HFFc6 (cell line): ENCODE measurements at regions not wholly inside any gene's neighbourhood (a gene's known extent, or its start where the extent isn't known, plus 50 kb on each side); places are given as distances from the start of the nearest gene placed in this dataset.

ENCODE experiments used
- DNase-seq: peaks from one replicate; pipeline ENCODE4 v3.0.0-alpha.2; 2018
- H3K27ac Mint-ChIP-seq: 2 replicates; pipeline ENCODE4 v1.8.0; 2020; ENCODE audit warnings: mild to moderate bottlenecking, mixed read lengths
- H3K27me3 Mint-ChIP-seq: 2 replicates; pipeline ENCODE4 v1.8.0; 2021; ENCODE audit warnings: mild to moderate bottlenecking, moderate library complexity, mixed read lengths; ENCODE audit not compliant: insufficient read depth
- H3K36me3 Mint-ChIP-seq: 2 replicates; pipeline ENCODE4 v1.8.0; 2021; ENCODE audit warnings: low read depth, mixed read lengths
- H3K4me1 Mint-ChIP-seq: 2 replicates; pipeline ENCODE4 v1.8.0; 2020; ENCODE audit warnings: low read depth, mixed read lengths
- H3K4me3 Mint-ChIP-seq: 2 replicates; pipeline ENCODE4 v1.8.0; 2020; ENCODE audit warnings: mild to moderate bottlenecking, moderate library complexity, mixed read lengths
- H3K9me3 Mint-ChIP-seq: 2 replicates; pipeline ENCODE4 v1.8.0; 2020; ENCODE audit warnings: mild to moderate bottlenecking, mixed read lengths
- TF ChIP-seq, protein P1 (sequence below): fragments of 200-600 bp; sonication (generic); IDR thresholded peaks from 2 replicates; pipeline ENCODE4 v1.5.0; 2021; ENCODE audit warnings: antibody characterized with exemption, mild to moderate bottlenecking

DNA sequence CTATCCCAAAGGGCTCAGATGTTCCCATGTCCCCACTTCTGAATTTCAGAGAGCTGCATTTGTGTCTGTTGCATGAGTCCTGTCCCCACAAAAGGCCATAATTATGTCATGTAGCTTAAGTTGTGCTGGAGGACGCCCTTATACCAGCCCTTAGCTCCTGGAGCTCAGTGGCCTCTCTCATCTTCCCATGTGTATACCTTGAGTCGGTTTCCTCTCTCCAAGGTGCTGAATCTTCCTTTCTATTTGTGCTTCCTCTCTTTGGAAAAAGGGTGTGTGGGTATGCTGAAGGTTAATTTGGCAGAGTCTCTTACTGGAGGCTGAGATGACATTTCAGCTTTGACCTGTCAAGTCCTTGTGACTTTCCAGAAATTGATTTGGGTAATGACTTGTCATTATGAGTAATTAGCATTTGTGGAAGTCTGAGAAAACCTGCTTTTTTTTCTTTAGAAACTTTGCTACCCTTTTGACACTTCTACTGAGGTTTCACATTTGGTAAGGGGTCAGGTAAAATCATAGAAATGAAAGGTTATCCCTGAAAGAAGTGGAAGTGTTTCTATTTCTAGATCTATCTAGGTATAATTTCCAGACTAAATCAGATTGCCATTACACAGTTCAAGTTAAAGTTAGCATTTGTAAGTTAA lies 185.4 kb downstream of the ABCC12 start:
- TF ChIP-seq, protein P1, sequence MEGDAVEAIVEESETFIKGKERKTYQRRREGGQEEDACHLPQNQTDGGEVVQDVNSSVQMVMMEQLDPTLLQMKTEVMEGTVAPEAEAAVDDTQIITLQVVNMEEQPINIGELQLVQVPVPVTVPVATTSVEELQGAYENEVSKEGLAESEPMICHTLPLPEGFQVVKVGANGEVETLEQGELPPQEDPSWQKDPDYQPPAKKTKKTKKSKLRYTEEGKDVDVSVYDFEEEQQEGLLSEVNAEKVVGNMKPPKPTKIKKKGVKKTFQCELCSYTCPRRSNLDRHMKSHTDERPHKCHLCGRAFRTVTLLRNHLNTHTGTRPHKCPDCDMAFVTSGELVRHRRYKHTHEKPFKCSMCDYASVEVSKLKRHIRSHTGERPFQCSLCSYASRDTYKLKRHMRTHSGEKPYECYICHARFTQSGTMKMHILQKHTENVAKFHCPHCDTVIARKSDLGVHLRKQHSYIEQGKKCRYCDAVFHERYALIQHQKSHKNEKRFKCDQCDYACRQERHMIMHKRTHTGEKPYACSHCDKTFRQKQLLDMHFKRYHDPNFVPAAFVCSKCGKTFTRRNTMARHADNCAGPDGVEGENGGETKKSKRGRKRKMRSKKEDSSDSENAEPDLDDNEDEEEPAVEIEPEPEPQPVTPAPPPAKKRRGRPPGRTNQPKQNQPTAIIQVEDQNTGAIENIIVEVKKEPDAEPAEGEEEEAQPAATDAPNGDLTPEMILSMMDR: no peak
- peaks cover 6% of the 10 kb centered on the region; the same call in 1 of the 2 replicates for H3K27me3 Mint-ChIP-seq
- no peaks in the 10 kb centered on the region for H3K36me3 Mint-ChIP-seq
- peak; percentile 15 for DNase-seq
- H3K27ac Mint-ChIP-seq: no peak overlapping the region
- no peak overlapping the region for H3K4me3 Mint-ChIP-seq
- no peaks in the 10 kb centered on the region for H3K4me1 Mint-ChIP-seq
- H3K9me3 Mint-ChIP-seq: no peaks in the 10 kb centered on the region

DNA sequence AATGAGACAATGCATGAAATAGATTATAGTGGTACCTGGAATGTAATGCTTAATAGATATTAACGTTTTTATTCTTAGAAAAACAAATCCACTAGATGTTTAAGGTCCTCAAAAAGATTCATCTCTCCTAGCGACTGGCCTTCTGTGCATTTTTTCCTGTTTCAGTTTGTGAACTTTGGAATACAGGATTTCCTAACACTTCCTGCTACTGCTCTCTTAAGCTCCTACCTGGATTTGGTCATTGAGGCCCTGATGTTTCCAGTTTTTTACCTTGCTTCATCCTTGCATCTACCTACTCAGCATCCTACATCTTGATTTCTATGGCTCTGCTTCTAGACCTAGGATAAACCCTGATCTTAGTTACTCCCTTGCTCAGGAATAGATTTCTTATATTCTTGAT lies 188.4 kb downstream of the ABCC12 start:
- H3K36me3 Mint-ChIP-seq: no peaks in the 10 kb centered on the region
- H3K27ac Mint-ChIP-seq: no peak overlapping the region
- no peak overlapping the region for H3K4me3 Mint-ChIP-seq
- no peaks in the 10 kb centered on the region for H3K4me1 Mint-ChIP-seq
- TF ChIP-seq, protein P1: no peak
- no peaks in the 10 kb centered on the region for H3K9me3 Mint-ChIP-seq
- no peak for DNase-seq
- H3K27me3 Mint-ChIP-seq: peaks cover 6% of the 10 kb centered on the region; the same call in 1 of the 2 replicates

DNA sequence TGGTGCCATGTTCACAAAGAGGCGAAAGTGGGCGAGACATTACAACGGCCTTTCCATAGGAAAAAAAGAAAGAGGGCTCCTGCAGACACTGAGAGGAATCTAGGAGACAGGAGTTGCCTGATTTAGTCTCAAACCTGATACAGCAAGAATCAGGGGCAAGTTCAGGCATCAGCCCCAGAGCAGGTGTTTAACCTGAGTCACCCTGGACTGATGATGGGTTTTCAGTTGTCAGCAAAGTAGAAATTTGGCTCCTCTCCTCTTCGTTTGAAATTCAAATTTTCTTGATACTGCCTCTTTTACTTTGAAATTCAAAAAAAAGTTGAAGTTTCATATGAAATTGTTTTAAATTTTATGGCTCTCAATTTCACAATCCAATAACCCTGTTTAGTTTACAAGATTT lies 189.5 kb downstream of the ABCC12 start:
- no peaks in the 10 kb centered on the region for H3K9me3 Mint-ChIP-seq
- no peak overlapping the region for H3K27ac Mint-ChIP-seq
- TF ChIP-seq, protein P1: no peak
- H3K36me3 Mint-ChIP-seq: no peaks in the 10 kb centered on the region
- no peaks in the 10 kb centered on the region for H3K4me1 Mint-ChIP-seq
- peaks cover 6% of the 10 kb centered on the region; the same call in 1 of the 2 replicates for H3K27me3 Mint-ChIP-seq
- no peak overlapping the region for H3K4me3 Mint-ChIP-seq
- no peak for DNase-seq

DNA sequence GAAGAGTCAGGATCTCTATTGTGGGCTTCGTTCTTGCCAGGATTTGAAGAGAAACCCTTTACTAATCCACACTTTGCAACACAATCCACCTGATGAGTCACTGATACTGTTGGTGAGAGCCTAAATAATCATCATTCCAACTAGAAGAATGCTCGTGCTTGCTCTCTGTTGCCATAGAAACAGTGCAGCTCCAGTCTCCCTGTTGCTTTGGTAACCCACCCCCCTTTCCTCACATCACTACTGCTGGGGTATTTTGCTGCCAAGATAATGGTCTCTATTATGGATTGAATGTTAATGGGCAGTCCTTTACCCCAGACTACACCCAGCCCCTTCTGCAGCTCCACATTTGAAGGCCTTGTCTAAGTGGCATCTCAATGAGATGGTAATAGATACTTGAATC lies 190.4 kb downstream of the ABCC12 start:
- Mint-ChIP-seq H3K4me3 (no peak overlapping the region), H3K27ac (no peak overlapping the region), H3K4me1 (no peaks in the 10 kb centered on the region), H3K9me3 (no peaks in the 10 kb centered on the region), H3K36me3 (no peaks in the 10 kb centered on the region), H3K27me3 (peaks cover 6% of the 10 kb centered on the region; the same call in 1 of the 2 replicates)
- peak; percentile 14 for DNase-seq
- TF ChIP-seq, protein P1: no peak

DNA sequence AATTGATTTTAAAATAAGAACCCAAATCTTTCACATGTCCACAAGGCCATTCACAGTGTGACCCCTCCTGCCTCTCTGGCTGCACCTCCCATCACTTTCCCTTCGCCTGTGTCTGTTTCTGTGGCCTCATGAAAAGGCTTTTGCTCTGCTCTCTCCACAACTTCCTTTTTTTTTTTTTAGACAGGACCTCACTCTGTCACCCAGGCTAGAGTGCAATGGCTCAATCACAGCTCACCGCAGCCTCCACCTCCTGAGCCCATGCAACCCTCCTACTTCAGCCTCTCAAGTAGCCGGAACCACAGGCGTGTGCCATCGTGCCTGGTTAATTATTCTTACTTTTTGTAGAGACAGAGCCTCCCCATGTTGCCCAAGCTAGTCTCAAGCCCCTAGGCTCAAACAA lies 197.1 kb downstream of the ABCC12 start:
- no peak overlapping the region for H3K27ac Mint-ChIP-seq
- no peak overlapping the region for H3K4me3 Mint-ChIP-seq
- H3K27me3 Mint-ChIP-seq: peaks cover 3% of the 10 kb centered on the region; the same call in 1 of the 2 replicates
- no peaks in the 10 kb centered on the region for H3K9me3 Mint-ChIP-seq
- TF ChIP-seq, protein P1: no peak
- no peaks in the 10 kb centered on the region for H3K4me1 Mint-ChIP-seq
- no peaks in the 10 kb centered on the region for H3K36me3 Mint-ChIP-seq
- no peak for DNase-seq
